ENCODE measurements at regions not wholly inside any gene's neighbourhood (a gene's known extent, or its start where the extent isn't known, plus 50 kb on each side); places are given as distances from the start of the nearest gene placed in this dataset.
A peak's percentile ranks its signal among the peaks of the same experiment; 100 is the strongest.

GRCh38 chr14:42929806-42930480 lies 1323.3 kb downstream of the LRFN5 start:
- DNase-seq (ENCODE audit: low spot score), result no peak

GRCh38 chr14:42927313-42927712 lies 1320.6 kb downstream of the LRFN5 start:
- no peak for DNase-seq (ENCODE audit: low spot score)

- no peak for DNase-seq (ENCODE audit: low spot score)
Observed at GRCh38 chr14:42921901-42922300, 1315.2 kb downstream of the LRFN5 start.

GRCh38 chr14:42918615-42919014 lies 1311.9 kb downstream of the LRFN5 start:
- no peak for DNase-seq (ENCODE audit: low spot score)

GRCh38 chr14:42911642-42912041 lies 1305.0 kb downstream of the LRFN5 start:
- DNase-seq (ENCODE audit: low spot score), result no peak

- no peak for DNase-seq (ENCODE audit: low spot score)
Observed at GRCh38 chr14:42909659-42910058, 1303.0 kb downstream of the LRFN5 start.

GRCh38 chr14:42893183-42893582 lies 1286.5 kb downstream of the LRFN5 start:
- no peak for DNase-seq (ENCODE audit: low spot score)

- peak; percentile 0 for DNase-seq (ENCODE audit: low spot score)
Observed at GRCh38 chr14:42884100-42884499, 1277.4 kb downstream of the LRFN5 start.

- no peak for DNase-seq (ENCODE audit: low spot score)
Observed at GRCh38 chr14:42877716-42878115, 1271.0 kb downstream of the LRFN5 start.

GRCh38 chr14:42872786-42873185 lies 1266.1 kb downstream of the LRFN5 start:
- DNase-seq (ENCODE audit: low spot score), result no peak

- no peak for DNase-seq (ENCODE audit: low spot score)
Observed at GRCh38 chr14:42869681-42870080, 1263.0 kb downstream of the LRFN5 start.

GRCh38 chr14:42862114-42862513 lies 1255.4 kb downstream of the LRFN5 start:
- DNase-seq (ENCODE audit: low spot score), result no peak

GRCh38 chr14:42860371-42860770 lies 1253.7 kb downstream of the LRFN5 start:
- no peak for DNase-seq (ENCODE audit: low spot score)

GRCh38 chr14:42856106-42856505 lies 1249.4 kb downstream of the LRFN5 start:
- no peak for DNase-seq (ENCODE audit: low spot score)

- no peak for DNase-seq (ENCODE audit: low spot score)
Observed at GRCh38 chr14:42855085-42855484, 1248.4 kb downstream of the LRFN5 start.

GRCh38 chr14:42854061-42854460 lies 1247.4 kb downstream of the LRFN5 start:
- no peak for DNase-seq (ENCODE audit: low spot score)

GRCh38 chr14:42848652-42849051 lies 1242.0 kb downstream of the LRFN5 start:
- DNase-seq (ENCODE audit: low spot score), result no peak

GRCh38 chr14:42814817-42815216 lies 1208.1 kb downstream of the LRFN5 start:
- DNase-seq (ENCODE audit: low spot score), result no peak

GRCh38 chr14:42806909-42807315 lies 1200.2 kb downstream of the LRFN5 start:
- DNase-seq (ENCODE audit: low spot score), result no peak

- DNase-seq (ENCODE audit: low spot score), result no peak
Observed at GRCh38 chr14:42804141-42804540, 1197.5 kb downstream of the LRFN5 start.

GRCh38 chr14:42802346-42802745 lies 1195.7 kb downstream of the LRFN5 start:
- no peak for DNase-seq (ENCODE audit: low spot score)

- no peak for DNase-seq (ENCODE audit: low spot score)
Observed at GRCh38 chr14:42792166-42792565, 1185.5 kb downstream of the LRFN5 start.

GRCh38 chr14:42782754-42783153 lies 1176.1 kb downstream of the LRFN5 start:
- DNase-seq (ENCODE audit: low spot score), result no peak

- DNase-seq (ENCODE audit: low spot score), result no peak
Observed at GRCh38 chr14:42778984-42779383, 1172.3 kb downstream of the LRFN5 start.
